GM19239 (cell line): ENCODE measurements at regions not wholly inside any gene's neighbourhood (a gene's known extent, or its start where the extent isn't known, plus 50 kb on each side); places are given as distances from the start of the nearest gene placed in this dataset.
"Not testable (repeated sequence)": the region's sequence is repeated elsewhere in the genome, so short reads cannot be mapped to it uniquely, and the experiment has no call there.

Experiments used
- DNase-seq: peaks from one replicate; pipeline ENCODE4 v3.0.0; 2011; ENCODE audit warnings: low spot score; ENCODE audit not compliant: insufficient read length
- FAIRE-seq: peaks from 2 replicates; lab custom pipeline; 2011; peaks lifted over from hg19 to GRCh38; lab: Jason Lieb, UNC

DNA sequence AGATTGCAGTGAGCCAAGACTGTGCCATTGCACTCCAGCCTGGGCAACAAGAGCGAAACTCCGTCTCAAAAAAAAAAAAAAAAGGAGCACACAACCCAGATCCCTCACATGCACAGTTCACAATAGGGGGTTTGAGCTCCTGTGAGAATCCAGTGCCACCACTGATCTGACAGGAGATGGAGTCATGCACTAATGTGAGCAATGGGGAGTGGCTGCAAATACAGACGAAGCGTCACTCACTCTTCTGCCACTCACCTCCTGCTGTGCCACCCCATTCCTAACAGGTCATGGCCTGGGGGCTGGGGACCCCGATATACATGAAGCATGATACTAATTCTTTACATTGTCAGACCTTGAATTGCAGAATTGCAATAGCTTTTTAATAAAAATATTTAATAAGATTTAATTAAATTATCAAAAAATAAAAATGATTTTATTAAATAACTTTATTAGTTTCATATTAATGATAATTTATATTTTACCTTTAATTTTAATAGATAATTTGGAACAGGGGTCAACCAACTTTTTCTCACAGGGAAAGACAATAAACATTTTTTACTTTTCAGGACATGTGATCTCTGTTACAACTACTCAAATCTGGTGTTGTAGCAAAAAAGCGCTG lies 171.4 kb downstream of the COPRS start:
- FAIRE-seq (no peak), DNase-seq (no peak)

DNA sequence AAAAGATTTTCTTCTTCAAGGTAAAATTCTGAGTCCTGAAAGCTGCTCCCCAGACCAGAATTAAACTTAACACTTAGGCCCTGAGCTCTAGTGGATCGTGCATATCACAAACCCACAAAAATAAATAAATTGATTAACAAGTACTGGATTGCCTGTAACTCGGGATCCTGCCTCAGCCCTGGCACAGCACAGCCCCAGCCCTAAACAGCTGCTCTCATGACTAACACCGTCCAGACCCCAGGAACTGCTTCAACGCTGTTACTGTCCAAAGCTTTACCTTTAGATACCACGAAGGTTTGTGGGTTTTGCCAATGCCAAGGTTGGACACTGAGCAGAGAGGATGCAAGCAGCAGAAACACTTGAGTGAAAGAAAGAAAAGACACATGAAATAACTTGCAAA lies 172.5 kb downstream of the COPRS start:
- FAIRE-seq (no peak), DNase-seq (no peak)

DNA sequence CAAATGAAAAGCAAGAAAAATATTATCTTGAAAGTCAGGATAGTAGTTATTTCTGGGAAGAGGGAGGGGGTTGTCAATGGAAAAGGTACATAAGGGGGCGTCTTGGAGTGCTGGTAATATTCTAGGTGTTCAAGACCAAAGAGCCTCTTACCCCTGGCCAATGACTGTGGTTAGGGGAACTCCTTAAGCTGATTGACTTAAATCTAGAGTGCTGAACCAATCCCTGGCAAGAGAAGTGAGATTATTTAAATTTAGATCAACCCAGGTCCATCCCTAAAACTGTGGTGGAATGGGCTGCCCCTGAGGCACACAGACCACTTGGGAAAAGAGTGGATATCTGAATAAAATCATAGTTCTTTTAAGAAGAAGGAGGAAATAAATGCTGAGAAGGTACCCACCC lies 174.1 kb downstream of the COPRS start:
- DNase-seq (no peak), FAIRE-seq (no peak)

DNA sequence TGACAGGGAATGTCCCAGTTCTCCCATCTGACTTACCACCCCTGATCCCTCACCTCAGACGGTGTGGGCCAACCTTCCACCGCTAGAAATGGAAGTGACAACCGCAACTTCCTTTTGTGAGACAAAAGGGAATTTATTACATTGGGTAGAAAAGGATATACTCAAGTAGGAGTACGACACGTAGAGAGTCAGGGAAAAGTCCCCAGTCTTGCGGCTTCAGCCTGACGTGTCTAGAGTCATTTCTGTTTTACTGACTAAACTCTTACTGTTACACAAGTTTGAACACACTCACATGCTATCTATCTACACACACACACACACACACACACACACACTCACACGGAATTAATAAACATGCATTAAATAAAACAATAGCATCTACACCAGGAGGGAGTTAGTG lies 178.9 kb downstream of the COPRS start:
- DNase-seq: no peak
- FAIRE-seq: no peak

DNA sequence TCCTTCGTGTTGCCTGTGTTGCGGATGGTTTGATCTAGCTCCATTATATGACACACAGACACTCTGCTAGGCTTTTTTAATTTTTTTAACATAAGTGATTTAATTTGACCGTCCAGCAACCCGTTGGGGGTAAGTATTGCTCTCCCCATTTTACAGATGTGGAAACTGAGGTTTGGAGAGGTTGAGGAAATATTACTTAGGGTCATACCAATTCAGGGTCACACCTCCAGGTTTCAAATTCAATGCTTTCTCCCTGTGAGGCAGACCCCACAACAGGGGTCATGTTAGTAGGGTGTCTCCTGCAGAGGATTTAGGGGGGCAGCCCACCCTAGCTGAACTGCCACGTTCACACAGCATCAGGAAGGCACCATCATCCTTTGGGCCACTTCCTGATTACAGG lies 179.4 kb downstream of the COPRS start:
- DNase-seq: no peak
- no peak for FAIRE-seq

DNA sequence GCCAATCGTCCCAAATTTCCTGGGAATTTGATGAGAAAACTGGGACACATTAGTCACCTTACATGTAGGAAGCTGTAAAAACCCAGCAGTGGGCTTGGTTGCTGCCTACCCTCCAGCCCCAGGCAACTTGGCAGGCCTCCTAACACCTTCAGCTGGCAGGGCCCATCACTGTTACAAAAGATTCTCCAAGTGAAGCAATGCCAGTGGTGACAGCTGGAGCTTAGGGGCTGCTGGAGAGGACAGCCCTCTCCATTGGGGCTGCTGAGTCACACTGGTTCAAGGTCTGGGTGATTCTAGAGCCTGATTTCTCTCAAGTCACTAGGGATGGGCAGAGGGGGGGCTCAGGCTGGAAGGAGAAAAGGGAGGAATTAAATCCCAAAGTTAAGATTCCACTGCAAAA lies 180.6 kb downstream of the COPRS start:
- no peak for FAIRE-seq
- no peak for DNase-seq

DNA sequence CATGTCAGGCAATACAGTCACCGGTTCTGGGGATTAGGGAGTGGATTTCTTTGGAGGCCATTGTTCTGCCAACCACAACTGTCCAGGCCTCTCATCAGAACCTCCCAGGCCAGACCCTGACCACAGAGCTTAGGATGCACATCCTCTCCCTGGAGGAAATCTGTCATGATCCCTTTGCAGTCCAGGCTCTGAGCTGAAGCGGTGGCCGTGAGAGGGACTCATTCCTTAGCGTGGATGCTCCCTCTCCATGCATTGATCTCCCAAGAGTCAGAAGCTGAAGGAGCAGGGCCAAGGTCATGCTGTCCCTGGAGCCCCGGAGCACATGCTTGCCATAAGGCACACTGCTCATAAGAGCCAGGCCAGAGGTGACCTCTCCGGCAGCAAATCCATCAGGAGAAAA lies 181.4 kb downstream of the COPRS start:
- DNase-seq: no peak
- no peak for FAIRE-seq

DNA sequence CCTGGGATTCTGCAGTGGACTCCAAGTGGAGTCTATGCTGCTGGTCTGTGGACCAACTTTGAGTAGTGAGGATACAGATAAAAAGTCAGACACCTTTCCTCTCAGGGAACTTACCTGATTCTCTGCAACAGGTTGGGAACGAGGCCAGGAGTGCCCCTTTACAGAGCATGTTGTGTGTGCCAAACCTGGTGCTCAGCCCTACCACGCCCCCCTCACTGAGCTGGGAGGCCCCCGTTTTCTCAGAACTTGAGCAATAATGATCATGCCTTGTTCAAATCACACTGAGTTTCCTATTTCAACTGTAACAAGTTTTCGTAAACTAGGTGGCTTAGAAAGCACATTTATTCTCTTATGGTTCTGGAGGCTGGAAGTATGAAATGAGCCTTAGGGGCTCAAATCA lies 182.0 kb downstream of the COPRS start:
- FAIRE-seq: no peak
- no peak for DNase-seq

DNA sequence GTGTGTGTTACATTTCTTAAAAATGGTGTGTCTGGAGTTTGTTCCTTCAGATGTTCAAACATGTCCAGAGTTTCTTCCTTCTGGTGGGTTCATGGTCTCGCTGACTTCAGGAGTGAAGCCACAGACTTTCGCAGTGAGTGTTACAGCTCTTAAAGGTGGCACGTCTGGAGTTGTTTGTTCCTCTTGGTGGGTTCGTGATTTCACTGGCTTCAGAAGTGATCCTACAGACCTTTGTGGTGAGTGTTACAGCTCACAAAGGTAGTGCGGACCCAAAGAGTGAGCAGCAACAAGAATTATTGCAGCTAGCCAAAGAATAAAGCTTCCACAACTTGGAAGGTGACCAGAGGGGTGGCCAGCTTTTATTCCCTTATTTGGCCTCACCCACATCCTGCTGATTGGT lies 183.7 kb downstream of the COPRS start:
- not testable (repeated sequence) for DNase-seq, FAIRE-seq

DNA sequence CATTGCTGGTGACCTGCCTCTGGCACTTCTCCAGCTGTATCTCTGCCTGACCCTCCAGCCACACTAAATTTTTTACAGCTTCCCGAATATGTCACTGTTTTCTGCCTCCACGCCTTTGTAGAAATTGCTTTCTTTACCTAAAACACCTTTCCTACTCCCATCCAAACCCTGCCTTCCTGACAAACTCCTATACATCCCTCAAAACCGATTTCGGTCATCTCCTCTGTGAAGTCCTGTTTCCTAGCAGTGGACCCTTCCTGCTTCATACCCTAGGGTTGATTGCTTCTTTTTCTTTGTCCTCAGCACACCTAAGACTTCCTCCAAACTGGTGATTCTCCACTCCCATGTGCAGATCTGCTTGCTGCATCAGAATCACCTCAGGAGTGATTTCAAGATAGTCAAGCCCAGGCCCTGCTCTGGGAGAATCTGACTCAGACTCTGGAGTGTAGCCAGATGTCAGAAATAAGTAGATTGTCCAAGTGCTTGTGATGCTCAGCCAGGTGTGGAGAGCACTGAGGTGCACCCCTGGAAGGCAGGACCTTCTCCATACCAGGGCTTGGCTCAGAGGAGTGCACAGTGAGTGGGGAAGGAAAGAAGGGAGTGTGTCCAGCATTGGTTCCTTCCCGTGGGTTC lies 184.2 kb downstream of the COPRS start:
- FAIRE-seq (no peak), DNase-seq (no peak)

DNA sequence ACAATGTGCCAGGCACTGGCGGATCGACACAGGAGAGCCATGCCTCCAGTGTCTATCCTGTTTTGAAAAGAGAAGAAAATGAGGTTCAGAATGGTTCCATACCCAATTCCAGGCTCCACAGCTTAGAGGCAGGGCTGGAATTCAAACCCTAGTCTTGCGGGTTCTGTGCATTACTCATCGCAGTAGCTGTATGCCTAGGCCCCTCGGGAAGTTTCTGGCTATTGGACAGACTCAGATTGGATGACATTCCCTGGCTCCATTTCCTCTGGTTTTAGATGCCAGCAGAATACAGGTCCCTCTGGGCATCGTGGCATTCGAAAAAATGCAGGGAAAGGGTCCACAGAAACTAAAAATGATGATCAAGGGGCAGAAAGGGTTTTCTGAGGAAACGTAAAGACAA lies 184.7 kb downstream of the COPRS start:
- no peak for FAIRE-seq

DNA sequence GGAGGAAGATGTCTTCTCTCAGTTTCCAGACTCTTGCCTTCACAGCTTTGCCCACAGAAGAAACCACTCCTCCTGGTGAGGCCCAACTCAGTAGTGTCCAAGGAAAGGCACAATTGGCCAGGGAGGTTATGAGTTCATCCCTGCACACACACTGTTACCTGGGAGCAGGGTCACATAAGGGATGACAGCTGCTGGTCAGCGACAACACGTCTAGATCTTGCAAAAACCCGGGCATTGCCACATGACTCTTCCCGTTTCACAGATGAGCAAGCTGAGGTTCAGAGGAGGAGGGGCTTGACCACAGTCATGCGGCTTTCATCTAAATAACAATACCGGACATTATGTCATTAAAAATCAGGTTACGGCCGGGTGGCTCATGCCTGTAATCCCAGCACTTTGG lies 186.0 kb downstream of the COPRS start:
- DNase-seq (no peak), FAIRE-seq (no peak)

More for the DNA sequence above, 184.7 kb downstream of the COPRS start:
- no peak for DNase-seq

DNA sequence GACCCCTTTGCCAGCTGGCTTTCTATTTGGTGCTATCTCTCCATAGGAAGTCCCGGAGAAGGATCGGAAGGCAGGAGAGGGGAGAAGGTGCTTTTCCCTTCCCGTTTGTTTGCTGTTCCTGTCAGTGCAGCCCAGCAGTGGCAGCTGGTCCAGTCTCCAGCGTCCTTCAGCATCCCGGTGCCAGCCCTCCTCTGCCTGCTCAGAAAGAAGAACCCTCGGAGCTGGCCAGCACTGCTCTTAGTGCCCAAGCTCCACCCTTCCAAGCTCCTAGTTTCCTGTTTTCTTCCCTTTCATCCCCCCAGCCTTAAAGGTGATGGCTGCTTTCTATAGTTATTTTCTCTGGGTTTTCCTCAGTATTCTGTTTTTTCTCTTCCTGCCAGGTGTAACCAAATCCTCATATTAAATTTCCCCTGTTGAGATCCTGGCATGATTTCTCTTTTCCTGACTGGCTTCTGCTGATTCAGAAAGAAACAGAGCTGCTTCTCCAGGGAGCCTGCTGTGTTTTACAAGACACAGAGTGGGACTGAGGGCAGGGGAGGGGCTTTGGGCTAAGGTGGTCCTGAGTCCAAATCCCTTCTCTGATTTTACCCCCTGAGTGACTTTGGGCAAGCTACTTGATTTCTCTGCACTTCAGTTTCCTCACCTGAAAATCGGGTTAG lies 186.8 kb downstream of the COPRS start:
- DNase-seq (no peak), FAIRE-seq (no peak)

DNA sequence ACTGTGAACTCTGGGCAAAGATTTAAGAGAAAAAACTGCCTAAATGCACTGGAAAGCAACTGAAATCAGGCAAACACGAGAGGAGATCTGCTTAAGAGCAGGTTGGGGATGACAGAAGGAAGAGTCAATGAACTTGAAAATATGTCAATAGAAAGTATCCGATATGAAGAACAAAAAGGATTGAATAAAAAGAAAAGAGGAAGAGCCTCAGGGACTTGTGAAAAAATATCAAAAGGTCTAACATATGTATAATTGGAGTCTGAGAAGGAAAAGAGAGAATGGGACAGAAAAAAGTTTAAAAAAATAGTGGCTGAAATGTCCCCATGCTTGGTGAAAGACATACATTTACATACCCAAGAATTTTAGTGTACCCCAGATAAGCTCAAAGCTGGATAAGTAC lies 195.5 kb downstream of the COPRS start:
- FAIRE-seq: no peak
- DNase-seq: no peak

DNA sequence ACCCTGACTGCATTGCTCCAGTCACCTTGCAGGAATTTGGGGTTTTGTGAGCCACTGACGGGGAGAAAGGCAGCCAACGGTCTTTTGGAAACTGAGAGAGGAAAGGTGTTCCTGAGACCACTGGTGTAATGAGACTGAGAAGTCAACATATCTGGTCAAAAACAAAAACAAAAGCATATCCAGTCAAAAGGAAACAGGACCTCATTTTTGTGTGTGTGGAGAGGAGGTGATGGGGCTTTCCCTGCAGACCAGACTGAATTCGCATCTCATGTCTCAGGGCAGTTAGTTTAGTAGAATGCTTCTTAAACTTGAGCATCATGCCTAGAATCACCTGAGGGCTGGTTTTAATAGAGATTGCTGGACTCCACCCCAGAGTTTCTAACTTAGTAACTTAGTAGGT lies 198.4 kb downstream of the COPRS start:
- peak; percentile 84 for FAIRE-seq
- no peak for DNase-seq

DNA sequence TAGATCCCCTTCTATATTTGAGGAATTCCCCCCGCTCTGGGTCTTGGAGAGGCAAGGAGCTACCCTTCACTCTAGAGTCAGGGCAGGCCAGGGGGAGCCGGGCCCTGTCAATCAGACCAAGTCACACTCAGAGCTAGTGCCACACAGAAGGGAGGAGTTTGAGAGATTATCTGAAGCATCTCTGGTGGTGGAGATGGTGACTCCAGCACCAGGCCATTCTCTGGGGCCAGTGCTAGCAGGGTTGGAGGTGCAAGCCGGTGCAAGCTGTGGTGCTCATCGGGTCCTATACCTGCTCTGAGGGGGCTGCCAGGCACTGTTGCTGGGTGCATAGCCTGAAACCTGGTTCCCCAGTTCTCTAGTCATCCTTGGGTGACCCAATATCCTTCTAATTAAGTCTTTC lies 201.2 kb downstream of the COPRS start:
- DNase-seq (no peak), FAIRE-seq (no peak)

DNA sequence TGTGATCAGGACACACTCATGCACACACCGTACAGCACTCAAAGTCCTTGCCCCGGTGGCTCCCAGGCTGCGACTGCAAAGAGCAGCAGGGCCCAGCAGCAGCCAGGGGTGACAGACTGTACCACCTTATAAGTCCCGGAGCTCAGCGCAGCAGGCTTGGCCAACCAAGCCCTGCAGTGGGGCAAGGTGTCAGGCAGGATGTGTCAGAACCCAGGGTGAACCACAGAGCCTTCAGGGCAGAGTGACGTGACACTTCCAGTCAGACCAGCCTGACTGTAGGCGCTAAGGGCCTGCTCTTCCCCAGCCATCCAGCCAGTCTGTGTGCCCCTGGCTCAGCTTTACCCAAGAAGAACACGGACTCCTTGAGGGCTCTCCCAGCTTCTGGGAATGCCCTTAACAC lies 204.1 kb downstream of the COPRS start:
- FAIRE-seq: no peak
- DNase-seq: no peak

DNA sequence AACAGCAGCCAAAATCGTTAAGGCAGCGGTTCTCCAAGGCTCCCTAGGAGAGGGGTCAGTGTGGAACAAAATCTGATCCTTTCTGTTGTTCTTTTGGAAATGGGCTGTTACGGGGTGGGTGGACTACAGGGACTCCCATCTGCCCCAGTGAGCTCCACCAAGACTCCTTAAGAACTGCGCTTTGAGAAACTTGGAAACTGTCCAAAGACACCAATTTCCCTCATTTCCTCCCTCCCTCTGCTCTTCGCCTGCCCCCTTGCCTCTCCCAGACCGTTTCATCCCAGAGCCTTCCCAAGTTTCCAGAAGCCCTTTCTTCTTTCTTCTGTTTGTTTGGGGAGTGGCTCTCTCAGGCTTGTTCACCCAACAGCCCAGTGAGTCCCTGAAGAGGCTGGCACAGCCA lies 205.4 kb downstream of the COPRS start:
- FAIRE-seq: no peak
- no peak for DNase-seq

DNA sequence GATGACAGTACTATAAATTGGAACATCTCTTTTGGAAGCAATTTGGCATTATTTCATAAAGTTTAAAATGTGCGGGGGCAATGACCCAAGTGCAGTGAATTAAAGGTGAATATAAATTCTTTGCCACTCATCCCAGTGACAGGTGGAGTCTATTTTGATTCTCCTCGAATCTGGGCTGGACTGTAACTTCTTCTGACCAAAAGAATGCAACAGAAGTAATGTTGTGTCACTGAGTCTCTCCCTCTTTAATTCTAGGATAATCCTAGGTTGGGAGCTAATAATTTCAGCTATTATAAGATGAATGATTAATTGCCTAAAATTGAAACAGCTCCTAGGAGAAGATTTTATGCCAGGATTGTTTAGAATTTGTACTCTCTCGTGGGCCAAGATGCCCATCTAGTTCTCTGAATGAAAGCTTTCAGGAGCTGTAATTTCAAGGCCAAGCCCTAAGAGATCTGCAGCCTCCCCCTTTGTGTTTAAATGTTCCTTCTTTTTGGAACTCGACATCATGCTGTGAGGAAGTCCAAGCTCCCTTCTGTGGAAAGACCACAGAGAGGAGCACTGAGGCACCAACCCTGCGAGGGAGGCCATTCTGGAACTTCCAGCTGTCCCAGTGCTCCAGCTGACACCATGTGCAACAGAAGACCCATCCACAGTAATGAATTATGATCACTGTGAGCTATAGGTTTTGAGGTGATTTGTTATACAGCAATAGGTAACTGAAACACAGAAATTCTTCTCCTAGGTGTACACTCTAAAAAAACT lies 208.1 kb downstream of the COPRS start:
- FAIRE-seq (no peak), DNase-seq (no peak)

DNA sequence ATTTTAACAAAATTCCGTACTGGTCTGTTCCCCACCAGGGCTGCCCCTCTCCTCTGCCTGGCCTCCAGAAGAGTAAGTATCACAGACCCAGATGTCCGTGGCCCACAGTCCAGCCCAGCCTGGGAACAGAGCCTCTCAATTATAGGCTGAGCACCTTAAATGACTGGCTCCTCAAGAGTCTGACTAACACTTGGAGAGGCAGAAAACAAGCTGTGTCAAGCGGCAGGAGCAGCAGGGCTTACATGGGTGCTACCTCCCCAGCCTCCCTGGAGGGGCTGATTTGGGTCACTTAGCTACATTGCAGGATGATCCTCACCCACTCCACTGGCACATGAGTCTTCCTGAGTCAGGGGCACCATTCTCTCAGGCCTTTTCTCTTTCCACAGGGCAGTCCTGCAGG lies 209.7 kb downstream of the COPRS start:
- FAIRE-seq (no peak), DNase-seq (no peak)

DNA sequence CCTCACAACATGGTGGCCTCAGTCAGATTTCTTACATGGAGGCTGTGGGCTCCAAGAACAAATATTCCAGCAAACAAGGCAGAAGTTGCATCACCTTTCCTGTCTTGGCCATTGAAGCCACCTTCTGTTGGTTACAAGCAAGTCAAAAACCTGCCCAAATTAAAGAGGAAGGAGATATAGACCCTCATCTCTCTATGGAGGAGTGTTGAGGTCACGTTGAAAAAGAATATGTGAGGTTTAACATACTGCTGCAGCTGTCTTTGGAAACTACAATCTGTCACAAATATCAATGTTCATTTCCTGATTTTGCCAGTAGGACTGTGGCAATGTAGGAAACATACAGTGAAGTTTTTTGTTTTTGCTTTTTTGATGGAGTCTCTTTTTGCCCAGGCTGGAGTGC lies 211.4 kb downstream of the COPRS start:
- no peak for DNase-seq
- no peak for FAIRE-seq
